Panc1 (cell line): ENCODE measurements at regions not wholly inside any gene's neighbourhood (a gene's known extent, or its start where the extent isn't known, plus 50 kb on each side); places are given as distances from the start of the nearest gene placed in this dataset.

Experiments
- ATAC-seq: fragments of 200-7000 bp; cut with Tn5 transposase; 2 replicates; pipeline ENCODE4 v1.9.1; 2020; ENCODE audit warnings: mild to moderate bottlenecking, moderate library complexity
- BruUV-seq: library from RNA; stranded (reverse); fragments of 400-500 nt; replicated peaks from 2 replicates; lab custom pipeline; 2021; lab: Mats Ljungman, UMichigan
- CTCF ChIA-PET: fragments of 300-600 bp; sonication (Branson Sonifier 250); formaldehyde crosslinking; loops from one replicate; lab custom pipeline; 2022; ENCODE audit warnings: antibody characterized with exemption; lab: Charles Lee
- POLR2A ChIA-PET: fragments of 300-600 bp; sonication (Branson Sonifier 250); formaldehyde crosslinking; loops from one replicate; lab custom pipeline; 2022; ENCODE audit warnings: antibody characterized with exemption; lab: Charles Lee
- DNase-seq: peaks from one replicate; pipeline ENCODE4 v3.0.0-alpha.2; 2010; ENCODE audit warnings: low read depth, low spot score
- H3K27ac ChIP-seq: 2 replicates; pipeline ENCODE4 v1.5.1; 2011; ENCODE audit warnings: mild to moderate bottlenecking, low read length, inconsistent platforms
- H3K27me3 ChIP-seq: fragments of 200-500 bp; sonication (Bioruptor generic); 2 replicates; pipeline ENCODE4 v1.6.0; 2014; ENCODE audit warnings: low read length, inconsistent platforms; ENCODE audit not compliant: control insufficient read depth, insufficient read depth
- H3K36me3 ChIP-seq: fragments of 200-500 bp; sonication (Bioruptor generic); 2 replicates; pipeline ENCODE4 v1.5.1; 2014; ENCODE audit warnings: inconsistent platforms, mild to moderate bottlenecking, low read length, moderate library complexity; ENCODE audit not compliant: control insufficient read depth, insufficient read depth
- H3K4me1 ChIP-seq: 2 replicates; pipeline ENCODE4 v1.5.1; 2011; ENCODE audit warnings: inconsistent platforms, mild to moderate bottlenecking, low read length, moderate library complexity; ENCODE audit not compliant: control insufficient read depth, insufficient read depth
- H3K4me3 ChIP-seq, 2 experiments: 2 replicates each; pipeline ENCODE4 v1.5.1; 2011 to 2012; ENCODE audit warnings: low read depth in 2 of 2, low read length in 2 of 2, mild to moderate bottlenecking in 2 of 2, inconsistent platforms in 1 of 2, moderate library complexity in 1 of 2
- H3K9me3 ChIP-seq: fragments of 200-500 bp; sonication (Bioruptor generic); 2 replicates; pipeline ENCODE4 v1.5.1; 2014; ENCODE audit warnings: low read depth, mild to moderate bottlenecking, inconsistent platforms, low read length, moderate library complexity; ENCODE audit not compliant: control insufficient read depth, insufficient read depth
- POLR2AphosphoS5 ChIP-seq: IDR thresholded peaks from 2 replicates; pipeline ENCODE4 v1.6.1; 2012; ENCODE audit warnings: mild to moderate bottlenecking, low read depth, low read length, moderate library complexity
- SIN3A ChIP-seq: IDR thresholded peaks from 2 replicates; pipeline ENCODE4 v1.6.1; 2012; ENCODE audit warnings: low read depth, mild to moderate bottlenecking, low read length, moderate library complexity, borderline replicate concordance; ENCODE audit not compliant: insufficient read depth
- TCF7L2 ChIP-seq: IDR thresholded peaks from 2 replicates; pipeline ENCODE4 v1.6.1; 2011; ENCODE audit warnings: mild to moderate bottlenecking, low read depth, low read length, inconsistent platforms
- in situ Hi-C: cut with HindIII; loops from 2 replicates; pipeline ENCODE4 v1.10.0; 2016; ENCODE audit warnings: low sequenced_read_pairs, low pct_unique_long_range_greater_than_20kb
- intact Hi-C: fragments of 100-400 bp; cut with micrococcal nuclease; formaldehyde crosslinking; loops from one replicate; pipeline ENCODE4 v1.10.0; 2022; ENCODE audit not compliant: unreplicated experiment
- TF ChIP-seq, protein P1 (sequence below): fragments of 450-650 bp; IDR thresholded peaks from 2 replicates; pipeline ENCODE4 v1.5.1; 2017; ENCODE audit warnings: mild to moderate bottlenecking
- TF ChIP-seq, protein P2 (sequence below), 2 experiments: IDR thresholded peaks; 2 replicates each; pipeline ENCODE4 v1.6.1; 2011 to 2012; ENCODE audit warnings: low read depth in 2 of 2, control low read depth in 1 of 2, low read length in 1 of 2, mild to moderate bottlenecking in 1 of 2, moderate library complexity in 1 of 2; ENCODE audit not compliant: insufficient read depth in 1 of 2

DNA sequence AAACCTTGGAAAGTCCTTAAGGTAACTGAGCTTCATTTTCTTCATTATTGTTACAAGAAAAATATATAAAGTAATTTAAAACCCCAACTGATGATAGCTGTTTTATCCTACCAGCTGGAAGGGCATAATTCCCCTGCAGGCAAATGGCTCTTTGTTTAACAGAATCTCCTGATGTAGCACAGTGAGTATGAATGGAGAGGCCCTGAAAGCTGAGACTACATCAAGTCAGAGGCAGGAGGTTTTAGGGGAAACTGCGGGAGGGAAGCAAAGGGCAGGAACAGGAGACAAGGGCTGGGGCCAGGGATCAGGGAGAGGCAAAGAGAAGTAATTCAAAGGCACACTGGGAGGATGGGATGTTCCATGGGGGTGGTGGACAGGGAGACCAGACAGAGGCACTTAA, 119.0 kb upstream of the LRFN2 start:
- in situ Hi-C loops, result no loop called here
- no peaks in the 10 kb centered on the region for H3K36me3 ChIP-seq
- no TSS peak for BruUV-seq
- ATAC-seq (no peak), DNase-seq (no peak)
- TF ChIP-seq SIN3A (no peak), POLR2AphosphoS5 (no peak), TCF7L2 (no peak)
- TF ChIP-seq, protein P1, sequence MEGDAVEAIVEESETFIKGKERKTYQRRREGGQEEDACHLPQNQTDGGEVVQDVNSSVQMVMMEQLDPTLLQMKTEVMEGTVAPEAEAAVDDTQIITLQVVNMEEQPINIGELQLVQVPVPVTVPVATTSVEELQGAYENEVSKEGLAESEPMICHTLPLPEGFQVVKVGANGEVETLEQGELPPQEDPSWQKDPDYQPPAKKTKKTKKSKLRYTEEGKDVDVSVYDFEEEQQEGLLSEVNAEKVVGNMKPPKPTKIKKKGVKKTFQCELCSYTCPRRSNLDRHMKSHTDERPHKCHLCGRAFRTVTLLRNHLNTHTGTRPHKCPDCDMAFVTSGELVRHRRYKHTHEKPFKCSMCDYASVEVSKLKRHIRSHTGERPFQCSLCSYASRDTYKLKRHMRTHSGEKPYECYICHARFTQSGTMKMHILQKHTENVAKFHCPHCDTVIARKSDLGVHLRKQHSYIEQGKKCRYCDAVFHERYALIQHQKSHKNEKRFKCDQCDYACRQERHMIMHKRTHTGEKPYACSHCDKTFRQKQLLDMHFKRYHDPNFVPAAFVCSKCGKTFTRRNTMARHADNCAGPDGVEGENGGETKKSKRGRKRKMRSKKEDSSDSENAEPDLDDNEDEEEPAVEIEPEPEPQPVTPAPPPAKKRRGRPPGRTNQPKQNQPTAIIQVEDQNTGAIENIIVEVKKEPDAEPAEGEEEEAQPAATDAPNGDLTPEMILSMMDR, result no peak
- TF ChIP-seq, protein P2, sequence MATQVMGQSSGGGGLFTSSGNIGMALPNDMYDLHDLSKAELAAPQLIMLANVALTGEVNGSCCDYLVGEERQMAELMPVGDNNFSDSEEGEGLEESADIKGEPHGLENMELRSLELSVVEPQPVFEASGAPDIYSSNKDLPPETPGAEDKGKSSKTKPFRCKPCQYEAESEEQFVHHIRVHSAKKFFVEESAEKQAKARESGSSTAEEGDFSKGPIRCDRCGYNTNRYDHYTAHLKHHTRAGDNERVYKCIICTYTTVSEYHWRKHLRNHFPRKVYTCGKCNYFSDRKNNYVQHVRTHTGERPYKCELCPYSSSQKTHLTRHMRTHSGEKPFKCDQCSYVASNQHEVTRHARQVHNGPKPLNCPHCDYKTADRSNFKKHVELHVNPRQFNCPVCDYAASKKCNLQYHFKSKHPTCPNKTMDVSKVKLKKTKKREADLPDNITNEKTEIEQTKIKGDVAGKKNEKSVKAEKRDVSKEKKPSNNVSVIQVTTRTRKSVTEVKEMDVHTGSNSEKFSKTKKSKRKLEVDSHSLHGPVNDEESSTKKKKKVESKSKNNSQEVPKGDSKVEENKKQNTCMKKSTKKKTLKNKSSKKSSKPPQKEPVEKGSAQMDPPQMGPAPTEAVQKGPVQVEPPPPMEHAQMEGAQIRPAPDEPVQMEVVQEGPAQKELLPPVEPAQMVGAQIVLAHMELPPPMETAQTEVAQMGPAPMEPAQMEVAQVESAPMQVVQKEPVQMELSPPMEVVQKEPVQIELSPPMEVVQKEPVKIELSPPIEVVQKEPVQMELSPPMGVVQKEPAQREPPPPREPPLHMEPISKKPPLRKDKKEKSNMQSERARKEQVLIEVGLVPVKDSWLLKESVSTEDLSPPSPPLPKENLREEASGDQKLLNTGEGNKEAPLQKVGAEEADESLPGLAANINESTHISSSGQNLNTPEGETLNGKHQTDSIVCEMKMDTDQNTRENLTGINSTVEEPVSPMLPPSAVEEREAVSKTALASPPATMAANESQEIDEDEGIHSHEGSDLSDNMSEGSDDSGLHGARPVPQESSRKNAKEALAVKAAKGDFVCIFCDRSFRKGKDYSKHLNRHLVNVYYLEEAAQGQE (IDR thresholded peaks at IDR 0.05; ENCODE audit: insufficient read depth in 1 of 2, low read depth in 2 of 2, low read length in 1 of 2), result no peak
- ChIA-PET POLR2A (no interaction called here), CTCF (interaction anchor here (0.9 kb wide), 1 partner anchor 334 kb away, joined by 3 read pairs; no protein-coding TSS in a partner anchor)
- H3K27me3 ChIP-seq, result peaks cover 2% of the 10 kb centered on the region; the same call in 1 of the 2 replicates
- intact Hi-C loops, result no loop called here
- H3K4me1 ChIP-seq, result no peaks in the 10 kb centered on the region
- H3K9me3 ChIP-seq, result no peaks in the 10 kb centered on the region
- no peak overlapping the region for H3K4me3 ChIP-seq
- no peak overlapping the region for H3K27ac ChIP-seq

DNA sequence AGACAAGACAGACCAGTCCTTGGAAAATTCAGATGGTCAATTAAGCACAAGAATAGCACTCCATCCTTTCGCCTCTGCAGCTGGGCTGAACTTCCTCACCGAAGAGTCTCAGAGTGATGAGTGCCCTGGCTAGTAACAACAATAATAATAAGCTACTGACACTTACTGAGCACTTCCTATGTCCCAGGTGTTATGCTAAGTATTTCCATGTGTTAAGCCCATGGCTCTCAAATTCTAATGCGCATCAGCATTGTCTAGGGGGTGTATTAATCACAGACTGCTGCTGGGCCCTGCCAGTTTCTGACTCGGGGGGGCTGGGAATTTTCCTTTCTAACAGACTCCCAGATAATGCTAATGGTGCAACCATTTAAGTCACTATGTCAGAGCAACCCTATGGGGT, 118.2 kb upstream of the LRFN2 start:
- Histone ChIP-seq H3K27ac (no peak overlapping the region), H3K27me3 (peaks cover 2% of the 10 kb centered on the region; the same call in 1 of the 2 replicates), H3K4me3 (no peak overlapping the region), H3K36me3 (no peaks in the 10 kb centered on the region), H3K4me1 (no peaks in the 10 kb centered on the region), H3K9me3 (no peaks in the 10 kb centered on the region)
- intact Hi-C loops (no loop called here), in situ Hi-C loops (no loop called here)
- TF ChIP-seq TCF7L2 (no peak), POLR2AphosphoS5 (no peak), SIN3A (no peak)
- TF ChIP-seq, protein P1, result no peak
- CTCF ChIA-PET, result interaction anchor here (0.9 kb wide), 1 partner anchor 334 kb away, joined by 3 read pairs; no protein-coding TSS in a partner anchor
- POLR2A ChIA-PET, result no interaction called here
- no peak for DNase-seq
- BruUV-seq, result no TSS peak
- ATAC-seq, result no peak
